ENCODE measurements at regions not wholly inside any gene's neighbourhood (a gene's known extent, or its start where the extent isn't known, plus 50 kb on each side); places are given as distances from the start of the nearest gene placed in this dataset.

GRCh38 chr4:103928370-103928769 lies 208.6 kb upstream of the TACR3 start:
- TF ChIP-seq GATA3 (IDR thresholded peaks at IDR 0.05; ENCODE audit: low read depth, low read length): no peak
- no peak for TF ChIP-seq GATA2 (IDR thresholded peaks at IDR 0.05; ENCODE audit: low read depth, low read length)

- TF ChIP-seq GATA3 (IDR thresholded peaks at IDR 0.05; ENCODE audit: low read depth, low read length) (no peak), GATA2 (IDR thresholded peaks at IDR 0.05; ENCODE audit: low read depth, low read length) (no peak)
Observed at GRCh38 chr4:103923551-103923950, 203.8 kb upstream of the TACR3 start.

- TF ChIP-seq GATA3 (IDR thresholded peaks at IDR 0.05; ENCODE audit: low read depth, low read length) (no peak), GATA2 (IDR thresholded peaks at IDR 0.05; ENCODE audit: low read depth, low read length) (no peak)
Observed at GRCh38 chr4:103918214-103918613, 198.4 kb upstream of the TACR3 start.

GRCh38 chr4:103915224-103915869 lies 195.6 kb upstream of the TACR3 start:
- TF ChIP-seq GATA2 (IDR thresholded peaks at IDR 0.05; ENCODE audit: low read depth, low read length) (no peak), GATA3 (IDR thresholded peaks at IDR 0.05; ENCODE audit: low read depth, low read length) (no peak)

- TF ChIP-seq GATA3 (IDR thresholded peaks at IDR 0.05; ENCODE audit: low read depth, low read length) (no peak), GATA2 (IDR thresholded peaks at IDR 0.05; ENCODE audit: low read depth, low read length) (no peak)
Observed at GRCh38 chr4:103907414-103907813, 187.6 kb upstream of the TACR3 start.

GRCh38 chr4:103904123-103904522 lies 184.3 kb upstream of the TACR3 start:
- TF ChIP-seq GATA3 (IDR thresholded peaks at IDR 0.05; ENCODE audit: low read depth, low read length): no peak
- no peak for TF ChIP-seq GATA2 (IDR thresholded peaks at IDR 0.05; ENCODE audit: low read depth, low read length)

- TF ChIP-seq GATA2 (IDR thresholded peaks at IDR 0.05; ENCODE audit: low read depth, low read length) (no peak), GATA3 (IDR thresholded peaks at IDR 0.05; ENCODE audit: low read depth, low read length) (no peak)
Observed at GRCh38 chr4:103902730-103903129, 182.9 kb upstream of the TACR3 start.

- TF ChIP-seq GATA2 (IDR thresholded peaks at IDR 0.05; ENCODE audit: low read depth, low read length): no peak
- TF ChIP-seq GATA3 (IDR thresholded peaks at IDR 0.05; ENCODE audit: low read depth, low read length): no peak
Observed at GRCh38 chr4:103895876-103896465, 176.2 kb upstream of the TACR3 start.

- TF ChIP-seq GATA3 (IDR thresholded peaks at IDR 0.05; ENCODE audit: low read depth, low read length): no peak
- no peak for TF ChIP-seq GATA2 (IDR thresholded peaks at IDR 0.05; ENCODE audit: low read depth, low read length)
Observed at GRCh38 chr4:103892586-103892985, 172.8 kb upstream of the TACR3 start.

GRCh38 chr4:103887191-103887590 lies 167.4 kb upstream of the TACR3 start:
- TF ChIP-seq GATA3 (IDR thresholded peaks at IDR 0.05; ENCODE audit: low read depth, low read length): no peak
- no peak for TF ChIP-seq GATA2 (IDR thresholded peaks at IDR 0.05; ENCODE audit: low read depth, low read length)

GRCh38 chr4:103885152-103885551 lies 165.4 kb upstream of the TACR3 start:
- TF ChIP-seq GATA3 (IDR thresholded peaks at IDR 0.05; ENCODE audit: low read depth, low read length): no peak
- no peak for TF ChIP-seq GATA2 (IDR thresholded peaks at IDR 0.05; ENCODE audit: low read depth, low read length)

- no peak for TF ChIP-seq GATA3 (IDR thresholded peaks at IDR 0.05; ENCODE audit: low read depth, low read length)
- TF ChIP-seq GATA2 (IDR thresholded peaks at IDR 0.05; ENCODE audit: low read depth, low read length): no peak
Observed at GRCh38 chr4:103867311-103867710, 147.5 kb upstream of the TACR3 start.

- TF ChIP-seq GATA2 (IDR thresholded peaks at IDR 0.05; ENCODE audit: low read depth, low read length) (no peak), GATA3 (IDR thresholded peaks at IDR 0.05; ENCODE audit: low read depth, low read length) (no peak)
Observed at GRCh38 chr4:103853627-103854026, 133.8 kb upstream of the TACR3 start.

GRCh38 chr4:103853146-103853545 lies 133.4 kb upstream of the TACR3 start:
- TF ChIP-seq GATA3 (IDR thresholded peaks at IDR 0.05; ENCODE audit: low read depth, low read length) (no peak), GATA2 (IDR thresholded peaks at IDR 0.05; ENCODE audit: low read depth, low read length) (no peak)

GRCh38 chr4:103845075-103845474 lies 125.3 kb upstream of the TACR3 start:
- no peak for TF ChIP-seq GATA3 (IDR thresholded peaks at IDR 0.05; ENCODE audit: low read depth, low read length)
- TF ChIP-seq GATA2 (IDR thresholded peaks at IDR 0.05; ENCODE audit: low read depth, low read length): no peak

Measured in SH-SY5Y (cell line).